ENCODE measurements at regions not wholly inside any gene's neighbourhood (a gene's known extent, or its start where the extent isn't known, plus 50 kb on each side); places are given as distances from the start of the nearest gene placed in this dataset.

DNA sequence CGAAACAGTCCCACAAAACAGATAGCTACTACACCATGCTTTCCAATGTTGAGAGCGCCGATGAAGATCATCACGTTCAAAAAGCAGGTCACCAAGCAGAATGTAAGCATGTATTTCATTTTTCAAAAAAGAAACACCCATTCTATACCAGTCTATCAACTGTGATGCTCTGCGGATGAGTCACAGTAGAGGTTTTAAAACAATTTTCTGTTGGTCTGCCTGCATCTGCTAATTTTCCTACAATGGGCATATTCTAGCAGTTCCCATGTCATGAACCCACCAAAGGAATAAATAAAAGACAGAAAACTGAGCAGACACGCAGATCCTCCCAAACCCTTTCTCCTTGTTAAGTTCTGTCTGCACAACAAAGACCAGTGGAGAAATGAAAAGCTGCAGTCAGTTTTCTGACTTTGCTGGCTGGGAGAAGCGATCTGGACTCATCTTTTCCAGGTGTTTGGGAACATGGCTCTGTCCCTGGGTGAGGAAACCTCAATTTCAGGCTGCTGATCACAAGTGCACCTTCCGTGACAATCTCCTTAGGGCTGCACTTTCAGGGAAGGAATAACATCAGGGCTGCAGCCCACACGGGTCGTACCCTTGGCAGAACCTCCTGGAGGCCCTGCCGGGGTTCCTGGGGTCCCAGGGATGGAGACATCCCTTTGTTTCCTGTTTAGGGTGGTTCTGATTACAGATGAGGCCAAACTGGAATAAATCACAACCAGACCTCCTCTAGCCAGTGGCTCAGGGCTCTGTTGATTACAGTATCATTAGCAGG, 200.1 kb downstream of the BMP7 start:
- DNase-seq (peak; percentile 42), ATAC-seq (peak; percentile 18; the same call in 1 of the 2 replicates)
- no TSS peak for BruUV-seq (replicated peaks)
- TF ChIP-seq, protein P1, sequence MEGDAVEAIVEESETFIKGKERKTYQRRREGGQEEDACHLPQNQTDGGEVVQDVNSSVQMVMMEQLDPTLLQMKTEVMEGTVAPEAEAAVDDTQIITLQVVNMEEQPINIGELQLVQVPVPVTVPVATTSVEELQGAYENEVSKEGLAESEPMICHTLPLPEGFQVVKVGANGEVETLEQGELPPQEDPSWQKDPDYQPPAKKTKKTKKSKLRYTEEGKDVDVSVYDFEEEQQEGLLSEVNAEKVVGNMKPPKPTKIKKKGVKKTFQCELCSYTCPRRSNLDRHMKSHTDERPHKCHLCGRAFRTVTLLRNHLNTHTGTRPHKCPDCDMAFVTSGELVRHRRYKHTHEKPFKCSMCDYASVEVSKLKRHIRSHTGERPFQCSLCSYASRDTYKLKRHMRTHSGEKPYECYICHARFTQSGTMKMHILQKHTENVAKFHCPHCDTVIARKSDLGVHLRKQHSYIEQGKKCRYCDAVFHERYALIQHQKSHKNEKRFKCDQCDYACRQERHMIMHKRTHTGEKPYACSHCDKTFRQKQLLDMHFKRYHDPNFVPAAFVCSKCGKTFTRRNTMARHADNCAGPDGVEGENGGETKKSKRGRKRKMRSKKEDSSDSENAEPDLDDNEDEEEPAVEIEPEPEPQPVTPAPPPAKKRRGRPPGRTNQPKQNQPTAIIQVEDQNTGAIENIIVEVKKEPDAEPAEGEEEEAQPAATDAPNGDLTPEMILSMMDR (conservative IDR thresholded peaks at IDR 0.05; ENCODE audit: low read depth, low read length) = no peak
- TF ChIP-seq EZH2 (IDR thresholded peaks at IDR 0.05; ENCODE audit: low read length, unreplicated experiment) (no peak), EZH2phosphoT487 (IDR thresholded peaks at IDR 0.05; ENCODE audit: borderline replicate concordance, low read length) (no peak)
- H3K9me2 ChIP-seq (replicated peaks; ENCODE audit: low read length) = no peaks in the 10 kb centered on the region
- ChIA-PET CTCF (interaction anchor here (0.7 kb wide), 1 partner anchor 485 kb away, joined by 3 read pairs; no protein-coding TSS in a partner anchor), POLR2A (ENCODE audit: unreplicated experiment) (no interaction called here)
- H3F3A ChIP-seq (ENCODE audit: low read length, unreplicated experiment) = no peaks in the 10 kb centered on the region
- H3K4me3 ChIP-seq (ENCODE audit: low read length) = no peak overlapping the region
- peaks cover 24% of the 10 kb centered on the region for H3K4me1 ChIP-seq (ENCODE audit: insufficient read depth, low read length)
- no peak overlapping the region for H3K9ac ChIP-seq (ENCODE audit: low read length)
- H4K20me1 ChIP-seq (ENCODE audit: low read length) = no peaks in the 10 kb centered on the region
- intact Hi-C loops (cut with micrococcal nuclease) = no loop called here
- no peak overlapping the region for H3K27ac ChIP-seq (ENCODE audit: low read length)
- no peaks in the 10 kb centered on the region for H3K27me3 ChIP-seq (ENCODE audit: low read length)
- peak overlapping the region; percentile 14; the same call in 1 of the 2 replicates for H2AFZ ChIP-seq (ENCODE audit: low read length)
- H3K36me3 ChIP-seq (ENCODE audit: low read depth, low read length) = no peaks in the 10 kb centered on the region
- peak overlapping the region; percentile 26; the same call in 1 of the 2 replicates for H3K4me2 ChIP-seq (ENCODE audit: low read length)
- no peaks in the 10 kb centered on the region for H3K9me3 ChIP-seq (ENCODE audit: low read length)
- no peaks in the 10 kb centered on the region for H3K79me2 ChIP-seq (ENCODE audit: low read length)

DNA sequence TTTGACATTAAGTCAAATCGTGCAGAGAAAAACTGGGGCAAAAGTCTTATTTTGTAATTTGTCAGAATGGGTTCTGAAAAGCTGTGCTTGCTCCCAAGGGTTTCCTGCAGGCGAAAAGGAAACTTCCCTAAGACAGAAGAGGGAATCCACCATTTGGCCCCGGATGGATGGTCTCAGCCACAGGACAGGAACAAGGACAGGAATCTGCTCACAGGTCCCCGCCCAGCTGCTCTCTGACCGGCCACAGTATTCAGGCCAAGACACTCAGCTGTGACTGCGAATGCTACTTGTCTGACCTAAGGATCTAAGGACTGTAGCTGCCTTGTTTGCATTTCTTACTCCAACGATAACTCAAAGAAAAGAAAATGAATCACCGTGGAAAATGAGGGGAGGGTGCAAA, 197.0 kb downstream of the BMP7 start:
- Histone ChIP-seq H3K27me3 (ENCODE audit: low read length) (no peaks in the 10 kb centered on the region), H3K9me2 (replicated peaks; ENCODE audit: low read length) (no peaks in the 10 kb centered on the region), H4K20me1 (ENCODE audit: low read length) (no peaks in the 10 kb centered on the region), H3K4me3 (ENCODE audit: low read length) (no peak overlapping the region), H3K27ac (ENCODE audit: low read length) (no peak overlapping the region), H3K79me2 (ENCODE audit: low read length) (no peaks in the 10 kb centered on the region), H3K9ac (ENCODE audit: low read length) (no peak overlapping the region), H3F3A (ENCODE audit: low read length, unreplicated experiment) (no peaks in the 10 kb centered on the region), H3K9me3 (ENCODE audit: low read length) (no peaks in the 10 kb centered on the region), H3K4me1 (ENCODE audit: insufficient read depth, low read length) (peaks cover 27% of the 10 kb centered on the region), H3K36me3 (ENCODE audit: low read depth, low read length) (no peaks in the 10 kb centered on the region), H3K4me2 (ENCODE audit: low read length) (no peak overlapping the region), H2AFZ (ENCODE audit: low read length) (no peak overlapping the region)
- DNase-seq (no peak), ATAC-seq (no peak)
- intact Hi-C loops (cut with micrococcal nuclease) = no loop called here
- CTCF ChIA-PET = no interaction called here
- no TSS peak for BruUV-seq (replicated peaks)
- POLR2A ChIA-PET (ENCODE audit: unreplicated experiment) = no interaction called here
- TF ChIP-seq EZH2 (IDR thresholded peaks at IDR 0.05; ENCODE audit: low read length, unreplicated experiment) (no peak), EZH2phosphoT487 (IDR thresholded peaks at IDR 0.05; ENCODE audit: borderline replicate concordance, low read length) (no peak)
- TF ChIP-seq, protein P1 (conservative IDR thresholded peaks at IDR 0.05; ENCODE audit: low read depth, low read length) = no peak

DNA sequence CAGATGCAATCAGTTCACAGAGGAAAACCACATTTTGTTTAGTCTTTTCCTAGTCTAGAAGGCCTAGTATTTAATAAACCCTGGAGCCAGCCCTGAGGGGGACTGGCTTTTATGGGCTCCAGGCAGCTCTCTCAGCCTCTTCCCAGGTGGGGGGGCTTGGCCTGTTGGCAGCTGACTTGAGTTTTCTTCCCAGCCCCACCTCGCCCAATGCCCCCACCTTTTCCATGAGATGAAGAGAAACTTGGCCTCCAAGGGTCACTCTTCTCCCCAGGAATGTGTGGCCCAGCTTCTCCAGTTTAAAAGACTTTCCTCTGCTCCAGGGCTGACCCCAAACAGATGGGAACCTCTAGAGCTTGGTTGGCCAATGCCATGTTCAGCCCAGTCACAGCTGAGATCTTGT, 196.1 kb downstream of the BMP7 start:
- Histone ChIP-seq H3K9me2 (replicated peaks; ENCODE audit: low read length) (no peaks in the 10 kb centered on the region), H3K4me3 (ENCODE audit: low read length) (no peak overlapping the region), H3K9ac (ENCODE audit: low read length) (no peak overlapping the region), H3K9me3 (ENCODE audit: low read length) (no peaks in the 10 kb centered on the region), H3K4me1 (ENCODE audit: insufficient read depth, low read length) (peaks cover 32% of the 10 kb centered on the region), H3K79me2 (ENCODE audit: low read length) (no peaks in the 10 kb centered on the region), H4K20me1 (ENCODE audit: low read length) (no peaks in the 10 kb centered on the region), H3K27me3 (ENCODE audit: low read length) (no peaks in the 10 kb centered on the region), H3F3A (ENCODE audit: low read length, unreplicated experiment) (no peaks in the 10 kb centered on the region), H3K36me3 (ENCODE audit: low read depth, low read length) (no peaks in the 10 kb centered on the region), H2AFZ (ENCODE audit: low read length) (no peak overlapping the region), H3K27ac (ENCODE audit: low read length) (no peak overlapping the region), H3K4me2 (ENCODE audit: low read length) (no peak overlapping the region)
- no TSS peak for BruUV-seq (replicated peaks)
- no peak for TF ChIP-seq EZH2 (IDR thresholded peaks at IDR 0.05; ENCODE audit: low read length, unreplicated experiment)
- TF ChIP-seq EZH2phosphoT487 (IDR thresholded peaks at IDR 0.05; ENCODE audit: borderline replicate concordance, low read length) = no peak
- TF ChIP-seq, protein P1 (conservative IDR thresholded peaks at IDR 0.05; ENCODE audit: low read depth, low read length) = no peak
- POLR2A ChIA-PET (ENCODE audit: unreplicated experiment) = no interaction called here
- no peak for DNase-seq
- intact Hi-C loops (cut with micrococcal nuclease) = no loop called here
- CTCF ChIA-PET = no interaction called here
- no peak for ATAC-seq

All from PC-3 (cell line).